ENCODE measurements at regions not wholly inside any gene's neighbourhood (a gene's known extent, or its start where the extent isn't known, plus 50 kb on each side); places are given as distances from the start of the nearest gene placed in this dataset.

DNA sequence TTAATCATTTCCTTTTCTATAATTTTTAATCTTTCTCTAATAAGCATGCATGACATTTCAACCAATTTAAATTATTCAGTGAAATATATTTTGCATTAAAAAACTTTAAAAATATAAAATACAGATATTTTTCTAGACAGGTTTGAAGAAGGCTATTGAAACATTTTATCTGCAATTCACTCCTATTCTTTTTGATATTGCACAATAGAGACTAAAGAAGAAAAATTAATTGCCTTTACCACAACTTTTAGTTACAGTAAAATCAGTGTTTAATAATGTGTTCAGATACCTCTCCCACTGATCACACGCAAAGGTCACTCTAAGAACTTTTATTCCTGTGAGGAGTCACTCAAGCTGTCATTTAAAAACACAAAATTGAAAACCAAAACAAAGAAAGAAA is 1416.7 kb downstream of the FSCB start:
- TF ChIP-seq, protein P1, sequence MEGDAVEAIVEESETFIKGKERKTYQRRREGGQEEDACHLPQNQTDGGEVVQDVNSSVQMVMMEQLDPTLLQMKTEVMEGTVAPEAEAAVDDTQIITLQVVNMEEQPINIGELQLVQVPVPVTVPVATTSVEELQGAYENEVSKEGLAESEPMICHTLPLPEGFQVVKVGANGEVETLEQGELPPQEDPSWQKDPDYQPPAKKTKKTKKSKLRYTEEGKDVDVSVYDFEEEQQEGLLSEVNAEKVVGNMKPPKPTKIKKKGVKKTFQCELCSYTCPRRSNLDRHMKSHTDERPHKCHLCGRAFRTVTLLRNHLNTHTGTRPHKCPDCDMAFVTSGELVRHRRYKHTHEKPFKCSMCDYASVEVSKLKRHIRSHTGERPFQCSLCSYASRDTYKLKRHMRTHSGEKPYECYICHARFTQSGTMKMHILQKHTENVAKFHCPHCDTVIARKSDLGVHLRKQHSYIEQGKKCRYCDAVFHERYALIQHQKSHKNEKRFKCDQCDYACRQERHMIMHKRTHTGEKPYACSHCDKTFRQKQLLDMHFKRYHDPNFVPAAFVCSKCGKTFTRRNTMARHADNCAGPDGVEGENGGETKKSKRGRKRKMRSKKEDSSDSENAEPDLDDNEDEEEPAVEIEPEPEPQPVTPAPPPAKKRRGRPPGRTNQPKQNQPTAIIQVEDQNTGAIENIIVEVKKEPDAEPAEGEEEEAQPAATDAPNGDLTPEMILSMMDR (IDR thresholded peaks at IDR 0.05), result no peak
- TF ChIP-seq POLR2A (IDR thresholded peaks at IDR 0.05), result no peak

Data from thyroid gland (tissue), 4 donors.